Esophagus mucosa (tissue), 1 donor: ENCODE measurements at regions not wholly inside any gene's neighbourhood (a gene's known extent, or its start where the extent isn't known, plus 50 kb on each side); places are given as distances from the start of the nearest gene placed in this dataset.

Experiments used
- ATAC-seq: fragments of 200-7000 bp; cut with Tn5 transposase; one replicate; pipeline ENCODE4 v1.9.1; 2020
- donor health status: DM: yes; HTN: yes; CAD: no.

- ATAC-seq: no peak
Measured at GRCh38 chr6:44682280-44682679, 294.8 kb downstream of the CDC5L start.

GRCh38 chr6:44682987-44683779 lies 295.7 kb downstream of the CDC5L start:
- no peak for ATAC-seq

- no peak for ATAC-seq
Measured at GRCh38 chr6:44685213-44685612, 297.7 kb downstream of the CDC5L start.

- no peak for ATAC-seq
Measured at GRCh38 chr6:44696099-44696498, 308.6 kb downstream of the CDC5L start.

GRCh38 chr6:44696686-44697085 lies 309.2 kb downstream of the CDC5L start:
- no peak for ATAC-seq

- no peak for ATAC-seq
Measured at GRCh38 chr6:44697327-44697726, 309.8 kb downstream of the CDC5L start.

- ATAC-seq: no peak
Measured at GRCh38 chr6:44698602-44699001, 311.1 kb downstream of the CDC5L start.

GRCh38 chr6:44699082-44699481 lies 311.6 kb downstream of the CDC5L start:
- no peak for ATAC-seq

GRCh38 chr6:44699851-44700250 lies 312.3 kb downstream of the CDC5L start:
- no peak for ATAC-seq

GRCh38 chr6:44700422-44700821 lies 312.9 kb downstream of the CDC5L start:
- ATAC-seq: no peak

GRCh38 chr6:44701038-44701636 lies 313.6 kb downstream of the CDC5L start:
- no peak for ATAC-seq

- ATAC-seq: no peak
Measured at GRCh38 chr6:44701637-44702101, 314.2 kb downstream of the CDC5L start.

- no peak for ATAC-seq
Measured at GRCh38 chr6:44702292-44702691, 314.8 kb downstream of the CDC5L start.

- no peak for ATAC-seq
Measured at GRCh38 chr6:44704240-44705150, 317.0 kb downstream of the CDC5L start.

- ATAC-seq: no peak
Measured at GRCh38 chr6:44705596-44705995, 318.1 kb downstream of the CDC5L start.

GRCh38 chr6:44706011-44706410 lies 318.5 kb downstream of the CDC5L start:
- ATAC-seq: no peak

GRCh38 chr6:44708208-44708607 lies 320.7 kb downstream of the CDC5L start:
- no peak for ATAC-seq

- ATAC-seq: no peak
Measured at GRCh38 chr6:44712353-44713111, 325.0 kb downstream of the CDC5L start.

GRCh38 chr6:44715188-44715587 lies 327.7 kb downstream of the CDC5L start:
- no peak for ATAC-seq

GRCh38 chr6:44715925-44716324 lies 328.4 kb downstream of the CDC5L start:
- no peak for ATAC-seq

GRCh38 chr6:44717431-44717830 lies 329.9 kb downstream of the CDC5L start:
- ATAC-seq: no peak

GRCh38 chr6:44721954-44722578 lies 334.6 kb downstream of the CDC5L start:
- ATAC-seq: no peak
